ENCODE measurements at regions not wholly inside any gene's neighbourhood (a gene's known extent, or its start where the extent isn't known, plus 50 kb on each side); places are given as distances from the start of the nearest gene placed in this dataset.

- no peaks in the 10 kb centered on the region for H3K79me2 ChIP-seq (ENCODE audit: control insufficient read depth, insufficient read depth, low read length)
- H3K4me2 ChIP-seq (ENCODE audit: insufficient read depth, low read length) = no peak overlapping the region
- POLR2A ChIA-PET = no interaction called here
- no peak for TF ChIP-seq CTCF (IDR thresholded peaks at IDR 0.05; ENCODE audit: extremely low read depth in 1 of 2, insufficient read depth in 1 of 2, low read depth in 1 of 2, low read length in 2 of 2)
- TF ChIP-seq POLR2AphosphoS5 (IDR thresholded peaks at IDR 0.05; ENCODE audit: insufficient read depth, low read depth, low read length) = no peak
- no peak for TF ChIP-seq EZH2 (IDR thresholded peaks at IDR 0.05; ENCODE audit: borderline replicate concordance, low read depth, low read length, severe bottlenecking)
- no peak for TF ChIP-seq MYC (IDR thresholded peaks at IDR 0.05; ENCODE audit: low read depth, low read length)
- no peak for TF ChIP-seq JUN (IDR thresholded peaks at IDR 0.05; ENCODE audit: borderline replicate concordance, insufficient read depth, insufficient read length, low read depth)
- TF ChIP-seq POLR2A (IDR thresholded peaks at IDR 0.05; ENCODE audit: low read depth, low read length) = no peak
- TF ChIP-seq GATA2 (IDR thresholded peaks at IDR 0.05; ENCODE audit: insufficient read depth, insufficient read length, low read depth, low read length) = no peak
- TF ChIP-seq MAX (IDR thresholded peaks at IDR 0.05; ENCODE audit: insufficient read depth, insufficient read length) = no peak
- no peak for TF ChIP-seq FOS (IDR thresholded peaks at IDR 0.05; ENCODE audit: borderline replicate concordance, insufficient read depth, low read length)
- no peaks in the 10 kb centered on the region for H3K9me3 ChIP-seq (replicated peaks; ENCODE audit: control insufficient read depth, insufficient read depth, low read length)
- intact Hi-C loops (cut with micrococcal nuclease) (no loop called here), dilution Hi-C loops (cut with MboI; ENCODE audit: extremely low pct_ligation_motif_present, low sequenced_read_pairs) (no loop called here)
- no peaks in the 10 kb centered on the region for H3K27me3 ChIP-seq (ENCODE audit: control insufficient read depth in 2 of 2, insufficient read depth in 2 of 2, low read length in 2 of 2)
- H3K36me3 ChIP-seq (ENCODE audit: control insufficient read depth in 2 of 2, extremely low read depth in 1 of 2, insufficient read depth in 2 of 2, low read length in 2 of 2) = no peaks in the 10 kb centered on the region
- FAIRE-seq = no peak
- H4K20me1 ChIP-seq (replicated peaks; ENCODE audit: control insufficient read depth, extremely low read depth, insufficient read depth, low read length) = no peaks in the 10 kb centered on the region
- DNase-seq (ENCODE audit: low read depth, low spot score) = no peak
- CTCF ChIA-PET = no interaction called here
- no peak overlapping the region for H2AFZ ChIP-seq (ENCODE audit: low read depth, low read length)
- no peaks in the 10 kb centered on the region for H3K4me1 ChIP-seq (ENCODE audit: control insufficient read depth, extremely low read depth, insufficient read depth, low read length)
- no peak overlapping the region for H3K4me3 ChIP-seq (replicated peaks in 1 of 3; ENCODE audit: insufficient read depth in 1 of 3, low read depth in 1 of 3, low read length in 3 of 3)
- no peaks in the 10 kb centered on the region for H3K9me1 ChIP-seq (replicated peaks; ENCODE audit: control insufficient read depth, extremely low read depth, insufficient read depth, low read length)
- no peak overlapping the region for H3K9ac ChIP-seq (replicated peaks; ENCODE audit: extremely low read depth, insufficient read depth, low read length)
- BruUV-seq (replicated peaks) = no TSS peak
- no peak overlapping the region for H3K27ac ChIP-seq (ENCODE audit: insufficient read depth, low read depth, low read length)
These were observed 519.2 kb downstream of the CCDC85A start for GRCh38 chr2:56703001-56703400.

All from endothelial cell of umbilical vein (primary cell).